NT2/D1 (cell line): ENCODE measurements at regions not wholly inside any gene's neighbourhood (a gene's known extent, or its start where the extent isn't known, plus 50 kb on each side); places are given as distances from the start of the nearest gene placed in this dataset.

ENCODE experiments used
- YY1 ChIP-seq: IDR thresholded peaks from 2 replicates; pipeline ENCODE4 v1.6.1; 2011; ENCODE audit not compliant: insufficient read length, insufficient read depth
- ZNF274 ChIP-seq: IDR thresholded peaks from 2 replicates; pipeline ENCODE4 v1.6.1; 2011; ENCODE audit warnings: mild to moderate bottlenecking, low read depth, low read length

- TF ChIP-seq YY1 (no peak), ZNF274 (no peak)
Observed at GRCh38 chr7:136585954-136586670, 282.3 kb upstream of the CHRM2 start.
